HCEC 1CT (cell line): ENCODE measurements at regions not wholly inside any gene's neighbourhood (a gene's known extent, or its start where the extent isn't known, plus 50 kb on each side); places are given as distances from the start of the nearest gene placed in this dataset.

ENCODE experiments used
- DNase-seq: peaks from one replicate; pipeline ENCODE4 v3.0.0-alpha.2; 2017

DNA sequence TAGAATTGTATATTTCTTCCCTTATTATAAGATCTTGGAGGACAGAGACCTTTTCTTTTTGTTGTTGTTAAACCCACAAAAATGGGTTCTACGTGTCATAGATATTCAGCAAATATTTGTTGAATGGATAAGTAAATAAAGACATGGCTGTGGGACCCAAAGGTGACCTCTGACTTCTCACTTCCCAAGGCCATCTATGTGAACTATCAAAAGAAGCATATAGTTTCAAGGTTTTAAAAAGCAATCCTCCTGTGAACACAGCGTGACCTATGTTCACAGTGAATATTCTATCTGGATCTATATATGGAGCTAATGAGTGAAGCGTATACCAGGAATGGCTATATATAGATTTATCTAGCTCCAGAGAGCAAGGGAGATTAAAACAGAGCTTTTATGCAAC lies 312.8 kb upstream of the C11orf87 start:
- no peak for DNase-seq

DNA sequence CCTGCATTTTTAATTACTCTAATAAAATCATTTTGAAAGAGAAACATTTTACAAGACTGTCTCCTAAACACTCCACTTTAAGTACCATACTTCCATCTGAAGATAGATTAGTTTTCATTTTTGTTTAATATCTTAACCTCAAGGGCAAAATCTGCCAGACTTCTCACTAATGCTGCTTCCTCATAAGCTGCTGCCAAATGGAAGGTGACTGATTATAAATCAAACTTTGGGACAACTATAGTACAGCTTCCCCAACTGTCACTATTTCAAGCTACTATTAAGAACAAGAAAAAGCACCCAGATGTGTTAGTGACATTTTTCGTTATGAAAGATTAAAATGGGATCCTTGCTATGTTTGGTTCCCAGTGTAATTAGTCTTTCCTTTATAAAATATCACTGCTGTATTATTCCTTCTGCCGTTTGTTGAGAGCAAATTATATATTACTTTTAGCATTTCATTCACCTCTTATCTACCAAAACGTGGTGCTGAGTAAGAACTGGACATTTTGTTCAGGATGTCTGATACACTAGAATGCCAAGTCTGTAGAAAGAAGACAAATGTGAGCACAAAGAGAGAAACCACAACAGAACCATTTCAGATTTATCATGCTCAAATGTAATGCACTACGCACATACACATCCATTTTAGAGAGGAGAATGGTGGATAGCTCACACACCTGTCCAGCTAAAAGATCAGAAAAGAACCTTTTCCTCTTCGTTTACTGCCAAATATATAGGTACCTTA lies 312.2 kb upstream of the C11orf87 start:
- DNase-seq = no peak

DNA sequence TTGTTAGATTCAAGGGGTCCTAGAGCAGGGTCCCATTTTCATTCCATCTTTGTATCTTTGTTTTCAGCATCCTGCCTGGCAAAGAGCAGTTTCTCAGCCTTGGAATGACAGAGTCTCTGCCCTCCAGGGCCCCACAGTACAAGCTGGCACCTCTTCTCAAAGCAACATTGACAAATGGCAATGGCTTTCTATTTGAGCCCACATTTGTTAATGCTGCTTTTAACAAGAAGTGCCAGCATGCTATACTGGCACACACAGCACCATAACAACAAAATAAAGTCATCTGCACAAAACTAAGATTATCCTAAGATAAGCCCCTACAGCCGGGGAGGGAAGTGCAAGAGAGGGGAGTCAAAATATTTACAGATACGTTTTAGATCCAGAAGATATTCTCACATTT lies 309.7 kb upstream of the C11orf87 start:
- no peak for DNase-seq

DNA sequence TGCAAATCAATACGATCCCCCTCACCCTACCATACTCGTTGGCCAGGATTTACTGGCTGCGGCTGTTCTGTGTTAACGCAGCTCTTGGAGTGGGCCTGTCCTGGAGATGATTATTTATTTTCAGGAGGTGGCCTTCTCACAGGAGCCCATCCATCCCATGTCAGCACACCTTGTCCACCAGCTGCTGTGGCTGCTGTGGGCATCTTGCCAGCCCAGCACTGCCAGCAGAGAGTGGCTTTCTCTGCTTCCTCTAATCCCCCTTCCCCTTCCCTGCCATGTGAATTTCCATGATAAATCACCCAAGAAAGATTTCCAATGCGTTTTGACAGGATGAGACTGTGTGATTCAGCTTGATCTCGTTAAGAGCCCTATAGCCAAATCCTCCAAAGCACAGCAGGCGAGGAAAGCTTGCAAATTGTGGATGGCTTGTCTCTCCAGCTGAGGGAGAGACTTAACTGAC lies 309.1 kb upstream of the C11orf87 start:
- no peak for DNase-seq

DNA sequence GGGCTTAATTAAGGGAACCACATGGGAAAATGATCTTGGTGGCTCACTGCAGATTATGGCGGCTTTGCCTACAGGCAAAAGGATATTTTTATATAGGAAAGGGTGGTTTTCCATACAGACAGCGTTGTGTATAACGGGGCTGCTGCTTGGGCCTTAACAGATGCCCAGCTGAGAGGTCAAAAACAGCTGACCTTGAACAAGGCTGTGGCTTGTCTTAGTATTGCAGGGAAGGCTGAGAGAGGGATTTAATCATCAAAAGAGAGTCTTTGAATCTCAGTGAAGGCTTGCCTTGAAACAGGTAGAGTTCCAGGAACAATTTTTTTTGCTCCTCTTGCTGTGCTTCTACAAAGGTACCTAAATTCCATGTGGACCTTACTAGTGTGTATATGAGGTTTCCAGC lies 301.6 kb upstream of the C11orf87 start:
- DNase-seq = no peak

DNA sequence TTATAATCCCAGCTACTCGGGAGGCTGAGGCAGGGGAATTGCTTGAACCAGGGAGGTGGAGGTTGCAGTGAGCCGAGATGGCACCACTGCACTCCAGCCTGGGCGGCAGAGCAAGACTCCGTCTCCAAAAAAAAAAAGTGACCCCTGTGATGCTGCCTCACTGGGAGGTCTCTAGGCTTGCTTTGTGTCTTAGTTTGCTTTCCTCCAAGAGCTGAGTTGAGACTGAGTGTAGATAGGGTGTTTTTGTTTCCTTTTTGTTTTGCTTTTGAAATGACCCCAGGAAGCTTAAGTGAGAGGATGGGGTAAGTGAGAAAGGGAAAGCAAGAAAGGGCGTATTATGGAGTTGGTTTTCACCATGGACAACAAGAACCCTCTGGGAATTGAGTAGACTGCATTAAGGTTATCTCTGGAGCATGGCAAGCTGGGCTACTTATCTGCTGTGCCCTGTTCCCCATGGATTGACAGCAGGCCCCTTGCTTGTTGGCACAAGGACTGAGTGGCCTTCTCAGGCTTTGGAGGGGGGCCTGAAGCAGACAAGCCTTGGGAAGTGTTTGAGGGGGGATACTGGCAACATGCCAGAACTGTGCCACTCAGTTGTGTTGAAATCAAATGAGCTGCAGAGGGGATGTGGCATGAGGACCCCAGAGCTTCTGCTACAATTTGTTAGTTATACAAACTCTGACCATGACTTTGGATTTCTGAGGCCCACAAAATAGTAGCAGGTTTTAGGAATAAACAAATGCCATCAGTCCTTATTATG lies 300.6 kb upstream of the C11orf87 start:
- DNase-seq = no peak

DNA sequence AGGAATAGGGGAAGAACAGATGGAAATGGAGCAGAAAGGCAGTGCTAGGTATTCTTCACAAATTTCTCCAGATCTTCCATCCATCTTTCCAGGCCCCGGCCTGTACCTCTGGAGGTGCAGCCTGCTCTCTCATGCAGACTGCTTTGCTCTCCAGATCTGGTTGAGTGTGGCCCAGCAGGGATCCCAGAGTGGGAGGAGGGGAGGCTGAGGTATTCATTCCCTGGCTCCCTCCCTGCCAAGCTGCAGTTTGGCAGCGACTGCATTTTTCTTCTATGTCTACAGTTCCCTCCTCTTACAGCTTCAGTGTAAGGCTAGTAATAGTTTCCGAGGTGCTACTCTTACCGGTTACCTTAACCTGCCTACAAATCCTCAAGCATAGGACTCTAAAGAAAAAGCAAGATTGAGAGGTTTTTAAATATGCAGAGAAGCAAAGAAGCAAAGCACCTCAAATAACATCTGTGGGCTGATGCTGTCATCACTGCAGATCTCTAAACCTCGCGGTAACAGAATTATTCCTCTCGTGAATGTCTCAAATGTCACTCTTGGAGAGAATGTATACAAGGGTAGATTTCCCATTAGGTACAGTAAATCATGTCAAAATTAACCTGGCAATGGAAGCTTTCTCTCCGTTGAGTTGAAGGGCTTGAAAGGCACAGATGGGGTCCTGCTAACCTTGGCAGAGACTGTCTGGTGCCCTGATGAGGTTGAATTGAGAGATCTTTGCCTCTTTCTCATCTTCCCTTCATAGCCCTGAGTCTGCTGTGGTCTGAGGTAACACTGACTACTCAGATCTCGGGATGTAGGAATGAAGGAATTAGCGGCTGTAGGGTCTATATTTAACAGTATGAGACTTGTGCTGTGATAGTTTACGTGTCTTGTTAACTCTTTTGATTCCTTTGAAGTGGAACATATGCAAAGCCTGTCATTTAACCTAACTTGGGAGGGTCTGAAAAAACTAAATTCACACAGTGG lies 297.9 kb upstream of the C11orf87 start:
- no peak for DNase-seq

DNA sequence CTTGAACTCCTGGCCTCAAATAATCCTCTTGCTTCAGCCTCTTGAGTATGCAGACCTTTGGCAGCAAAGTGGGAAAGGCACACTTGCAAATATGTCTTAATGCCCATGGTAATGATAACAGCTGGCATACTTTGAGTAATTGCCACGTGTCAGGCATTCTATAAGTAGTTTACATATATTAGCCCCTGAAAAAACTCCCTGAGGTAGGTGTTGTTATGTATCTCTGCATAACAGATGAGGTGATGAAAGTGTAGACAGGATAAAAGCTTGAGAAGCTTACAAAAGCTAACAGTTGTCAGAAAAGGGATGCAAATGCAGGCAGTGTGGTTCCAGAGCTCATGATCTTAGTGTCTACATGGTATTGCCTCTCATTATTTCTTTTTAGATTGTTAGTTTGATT lies 291.1 kb upstream of the C11orf87 start:
- no peak for DNase-seq

DNA sequence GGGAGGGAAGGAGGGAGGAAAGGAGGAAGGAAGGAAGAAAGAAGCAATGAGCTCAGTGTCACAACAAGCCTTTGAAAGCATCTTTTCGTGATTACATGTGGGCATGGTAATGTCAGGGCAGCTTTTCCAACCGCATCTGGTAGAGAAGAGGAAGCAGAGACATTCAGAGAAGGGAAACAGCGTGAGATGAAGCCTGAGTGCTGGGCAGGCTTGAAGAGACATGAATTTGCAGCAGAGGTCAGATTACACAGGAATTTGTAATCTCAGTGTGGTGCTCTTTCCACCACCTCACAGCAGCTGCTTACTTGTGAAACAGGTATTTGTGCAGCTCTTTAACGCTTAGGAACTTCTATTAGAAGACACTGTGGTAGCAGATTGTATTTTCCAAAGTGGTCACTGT lies 289.5 kb upstream of the C11orf87 start:
- no peak for DNase-seq

DNA sequence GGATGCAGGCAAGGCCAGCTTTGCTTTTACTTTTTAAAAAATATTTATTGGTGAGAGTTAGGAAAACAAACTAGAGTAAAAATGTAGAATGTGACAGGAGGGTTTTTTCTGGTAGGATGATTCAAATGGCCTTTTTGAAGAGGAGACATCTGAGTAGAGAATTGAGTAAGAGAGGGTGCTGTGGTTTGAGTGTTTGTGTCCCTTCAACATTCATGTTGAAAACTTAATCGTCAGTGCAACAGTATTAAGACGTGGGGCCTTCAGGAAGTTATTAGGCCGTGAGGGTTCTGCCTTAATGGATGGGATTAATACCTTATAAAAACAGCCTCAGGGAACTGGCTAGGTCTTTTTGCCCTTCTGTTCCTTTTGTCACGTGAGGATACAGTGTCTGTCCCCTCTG lies 288.8 kb upstream of the C11orf87 start:
- DNase-seq = no peak

DNA sequence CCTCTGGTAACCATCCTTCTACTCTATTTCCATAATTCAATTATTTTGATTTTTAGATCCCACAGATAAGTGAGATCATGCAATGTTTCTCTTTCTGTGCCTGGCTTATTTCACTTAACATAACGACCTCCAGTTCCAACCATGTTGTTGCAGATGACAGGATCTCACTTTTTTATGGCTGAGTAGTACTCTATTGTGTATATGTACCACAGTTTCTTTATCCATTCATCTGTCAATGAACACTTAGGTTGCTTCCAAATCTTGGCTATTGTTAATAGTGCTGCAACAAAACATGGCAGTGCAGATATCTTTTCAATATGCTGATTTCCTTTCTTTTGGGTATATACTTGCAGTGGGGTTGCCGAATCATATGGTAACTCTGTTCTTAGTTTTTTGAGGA lies 286.4 kb upstream of the C11orf87 start:
- no peak for DNase-seq

DNA sequence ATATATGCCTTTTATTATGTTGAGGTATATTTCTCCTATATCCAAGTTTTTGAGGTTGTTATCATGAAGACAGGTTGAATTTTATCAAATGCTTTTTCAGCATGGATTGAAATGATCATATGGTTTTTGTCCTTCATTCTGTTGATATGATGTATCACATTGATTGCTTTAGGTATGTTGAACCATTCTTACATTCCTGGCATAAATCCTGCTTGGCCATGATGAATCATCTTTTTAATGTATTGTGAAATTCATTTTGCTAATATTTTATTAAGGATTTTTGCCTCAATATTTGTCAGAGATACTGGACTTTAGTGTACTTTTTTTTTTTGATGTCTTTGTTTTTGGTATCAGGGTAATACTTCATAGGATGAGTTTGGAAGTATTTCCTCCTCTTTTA lies 283.8 kb upstream of the C11orf87 start:
- DNase-seq = peak; percentile 32

DNA sequence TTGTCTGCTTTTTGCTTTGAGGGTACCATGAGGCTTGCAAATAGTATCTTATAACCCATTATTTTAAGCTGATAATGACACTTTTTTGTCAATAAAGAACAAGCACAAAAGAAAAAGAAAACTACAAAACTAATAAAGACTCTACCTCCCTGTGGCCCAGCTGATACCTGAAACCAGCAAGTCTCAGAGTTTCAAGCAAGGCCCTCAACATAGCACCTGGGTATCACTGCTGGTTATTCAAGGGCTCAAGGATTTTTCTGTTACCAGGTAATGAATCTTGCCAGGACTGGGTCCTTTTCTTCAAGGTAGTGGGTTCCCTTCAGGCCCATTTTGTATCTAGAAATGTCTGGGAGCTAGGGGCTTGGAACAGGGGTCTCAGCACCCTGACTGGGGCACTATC lies 281.6 kb upstream of the C11orf87 start:
- DNase-seq = no peak

DNA sequence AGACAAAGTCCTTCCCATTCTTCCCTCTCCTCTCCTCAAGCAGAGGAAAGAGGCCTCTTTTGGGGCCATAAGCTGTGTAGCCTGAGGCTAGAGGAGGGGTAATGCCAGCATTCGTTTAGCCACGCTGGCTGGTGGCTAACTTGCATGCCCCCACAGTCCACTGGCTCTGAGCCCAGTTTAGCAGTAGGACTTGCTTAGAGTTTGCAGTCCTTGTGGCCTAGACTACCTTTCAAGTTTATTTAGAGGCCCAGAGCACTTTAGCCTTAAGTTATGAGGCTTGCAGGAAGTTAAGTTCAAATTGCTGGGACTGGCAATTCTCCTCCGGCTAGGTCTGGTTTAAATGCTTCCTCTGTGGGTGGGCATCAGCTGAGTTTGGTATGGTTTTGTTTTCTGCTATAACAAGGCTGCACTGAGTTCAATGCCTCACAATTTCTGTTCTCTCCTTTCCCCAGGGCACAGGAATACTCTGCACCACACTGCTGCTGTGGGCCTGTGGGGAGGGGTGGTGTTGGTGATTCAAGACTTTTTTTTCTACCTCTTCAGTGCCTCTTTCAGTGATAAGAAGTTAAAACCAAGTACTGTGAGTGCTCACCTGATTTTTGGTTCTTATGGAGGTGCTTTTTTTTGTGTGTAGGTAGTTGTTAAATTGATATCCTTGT lies 281.0 kb upstream of the C11orf87 start:
- DNase-seq = no peak

DNA sequence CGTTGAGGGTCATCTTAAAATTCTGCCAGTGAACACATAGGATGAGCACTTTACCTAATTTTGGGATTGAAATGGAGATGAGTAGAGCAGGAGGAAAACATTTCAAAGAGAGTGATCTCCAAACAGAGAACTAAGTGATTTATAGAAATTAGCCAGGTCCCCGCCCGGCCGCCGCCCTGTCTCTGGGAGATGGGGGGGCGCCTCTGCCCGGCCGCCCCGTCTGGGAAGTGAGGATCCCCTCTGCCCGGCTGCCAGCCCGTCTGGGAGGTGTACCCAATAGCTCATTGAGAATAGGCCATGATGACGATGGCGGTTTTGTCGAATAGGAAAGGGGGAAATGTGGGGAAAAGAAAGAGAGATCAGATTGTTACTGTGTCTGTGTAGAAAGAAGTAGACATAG lies 276.7 kb upstream of the C11orf87 start:
- no peak for DNase-seq

DNA sequence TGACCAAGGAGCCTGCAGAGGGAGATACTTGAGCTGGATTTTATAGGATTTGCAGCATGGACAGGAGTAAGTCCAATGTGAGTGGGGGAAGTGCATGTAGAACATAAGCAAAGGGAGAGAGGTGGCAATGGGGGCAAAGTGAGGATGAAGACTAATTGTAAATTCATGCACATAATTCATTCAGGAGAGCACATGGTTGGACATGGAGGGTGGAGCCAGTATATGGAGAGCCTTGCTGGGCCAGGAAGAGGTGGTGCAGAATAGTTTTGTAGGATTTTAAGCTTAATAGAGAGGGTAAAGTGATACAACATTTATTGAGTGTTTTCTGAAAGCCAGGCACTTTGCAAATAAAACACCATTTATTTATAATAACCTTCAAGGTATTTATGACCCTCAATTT lies 274.3 kb upstream of the C11orf87 start:
- DNase-seq = no peak

DNA sequence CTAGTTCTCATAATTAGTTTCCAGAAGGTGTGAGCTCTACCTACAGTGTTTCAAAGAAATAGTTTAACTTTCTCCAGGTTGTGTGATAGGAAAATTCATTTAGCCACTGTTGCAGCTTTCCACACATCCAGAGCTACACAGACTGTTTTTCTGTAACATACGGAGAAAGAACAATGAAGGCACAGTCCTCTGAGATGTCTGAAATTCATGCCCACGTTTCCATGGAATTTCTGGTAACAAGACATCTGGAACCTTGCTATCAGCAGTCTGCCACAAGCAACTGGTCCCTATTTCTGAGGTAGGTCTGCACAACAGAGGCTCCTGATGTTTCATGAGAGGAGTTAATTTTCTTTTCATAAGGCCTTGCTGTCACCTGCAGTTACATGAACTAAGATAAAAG lies 273.3 kb upstream of the C11orf87 start:
- DNase-seq = no peak

DNA sequence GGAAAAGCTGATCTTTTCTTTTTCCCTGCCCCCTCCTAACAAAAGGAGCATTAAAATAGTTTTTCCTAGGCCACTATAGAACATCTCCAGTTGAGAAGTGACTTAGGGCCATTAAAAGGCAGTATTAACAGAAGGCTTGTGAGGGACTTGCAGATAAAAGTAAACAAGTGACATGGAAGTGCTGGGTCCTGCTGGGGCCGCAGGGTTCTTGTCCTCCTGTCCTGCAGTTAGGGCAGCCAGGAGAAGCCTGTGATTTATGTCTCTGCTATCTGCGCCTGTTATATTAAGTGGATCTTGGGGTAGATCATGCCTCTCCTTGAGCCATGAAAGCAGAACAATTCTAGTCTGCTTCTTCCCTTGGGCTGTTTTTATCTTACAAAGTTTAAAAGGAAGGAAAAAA lies 271.4 kb upstream of the C11orf87 start:
- DNase-seq = no peak

DNA sequence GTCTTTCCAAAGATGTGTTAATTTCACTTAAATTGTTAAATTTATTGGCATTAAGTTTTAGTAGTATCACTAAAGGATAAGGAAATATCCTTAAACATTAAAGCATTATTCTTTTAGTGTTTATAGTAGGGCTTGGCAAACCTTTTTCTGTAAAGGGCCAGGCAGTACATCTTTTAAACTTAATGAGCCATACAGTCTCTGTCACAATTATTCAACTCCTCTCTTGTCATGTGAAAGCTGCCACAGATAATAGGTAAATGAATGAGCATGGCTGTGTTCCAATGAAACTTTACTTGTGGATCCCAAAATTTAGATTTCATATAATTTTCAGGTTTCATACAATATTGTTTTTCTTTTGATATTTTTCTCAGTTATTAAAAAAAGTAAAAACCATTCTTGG lies 268.2 kb upstream of the C11orf87 start:
- no peak for DNase-seq

DNA sequence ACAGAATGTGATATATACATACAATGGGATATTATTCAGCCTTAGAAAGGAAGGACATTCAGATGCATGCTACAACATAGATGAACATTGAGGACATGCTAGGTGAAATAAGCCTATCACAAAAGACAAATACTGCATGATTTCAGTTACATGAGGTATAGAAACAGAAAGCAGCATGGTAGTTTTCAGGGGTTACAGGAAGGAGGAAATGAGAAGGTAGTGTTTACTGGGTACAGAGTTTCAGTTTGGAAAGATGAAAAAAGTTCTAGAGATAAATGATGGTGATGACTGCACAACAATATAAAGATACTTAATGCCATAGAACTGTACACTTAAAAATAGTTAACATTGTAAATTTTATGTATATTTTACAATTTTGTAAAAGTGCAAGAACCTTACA lies 266.7 kb upstream of the C11orf87 start:
- no peak for DNase-seq

DNA sequence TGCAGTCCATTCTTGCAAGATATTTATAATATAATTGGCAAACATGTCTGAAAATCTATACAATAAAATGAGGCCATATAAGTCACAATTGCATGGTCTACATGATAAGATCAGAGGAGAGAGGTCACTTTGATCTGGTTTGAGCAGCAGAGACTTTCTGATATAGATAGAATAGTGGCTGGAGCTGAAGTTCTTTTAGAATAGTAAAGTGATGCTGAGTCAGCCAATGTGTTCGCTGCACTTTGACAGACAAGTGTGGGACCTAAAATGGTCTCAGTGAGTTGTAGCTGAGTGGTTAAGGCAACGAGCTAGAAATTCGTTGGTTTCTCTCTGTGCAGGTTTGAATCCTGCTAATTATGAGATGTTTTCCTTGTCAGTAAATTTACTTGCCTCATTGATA lies 257.0 kb upstream of the C11orf87 start:
- no peak for DNase-seq

DNA sequence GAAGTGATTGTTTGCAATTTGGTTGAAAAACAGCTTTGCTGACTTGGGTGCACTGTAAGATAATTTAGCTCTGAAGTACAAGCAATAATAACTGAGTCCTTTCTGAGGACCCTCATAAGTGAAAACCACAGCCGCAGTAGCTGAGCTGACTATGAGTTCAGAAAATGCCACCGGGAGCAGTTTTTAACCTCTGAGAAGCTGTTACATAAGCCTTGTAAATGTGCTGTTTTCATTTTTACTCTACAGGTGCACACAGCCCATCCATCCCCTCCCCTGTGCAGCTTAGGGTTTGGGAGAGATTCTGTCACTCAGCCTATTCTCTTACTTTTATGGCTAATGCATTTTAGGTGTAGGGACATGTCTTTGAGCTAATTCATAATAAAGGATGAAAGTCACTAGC lies 255.5 kb upstream of the C11orf87 start:
- DNase-seq = no peak

DNA sequence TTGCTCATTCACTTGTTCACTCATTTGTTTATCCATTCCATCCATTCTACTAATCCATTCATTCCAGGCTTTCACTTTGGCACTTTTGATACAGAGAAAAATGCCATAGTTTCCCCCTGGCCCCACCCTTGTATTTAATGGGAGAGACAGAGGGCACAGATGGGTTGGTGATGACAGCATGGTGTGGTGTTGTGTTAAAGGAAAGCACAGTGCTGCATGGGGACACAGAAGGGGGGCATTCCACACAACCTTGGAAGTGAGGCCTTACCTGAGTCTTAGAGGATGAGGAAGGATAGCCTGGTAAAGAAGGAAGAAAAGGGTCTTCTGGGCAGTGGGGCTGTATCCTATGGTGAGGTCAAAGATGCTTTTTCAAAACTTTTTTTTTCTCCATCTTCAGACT lies 248.5 kb upstream of the C11orf87 start:
- no peak for DNase-seq
